ENCODE measurements at regions not wholly inside any gene's neighbourhood (a gene's known extent, or its start where the extent isn't known, plus 50 kb on each side); places are given as distances from the start of the nearest gene placed in this dataset.

DNA sequence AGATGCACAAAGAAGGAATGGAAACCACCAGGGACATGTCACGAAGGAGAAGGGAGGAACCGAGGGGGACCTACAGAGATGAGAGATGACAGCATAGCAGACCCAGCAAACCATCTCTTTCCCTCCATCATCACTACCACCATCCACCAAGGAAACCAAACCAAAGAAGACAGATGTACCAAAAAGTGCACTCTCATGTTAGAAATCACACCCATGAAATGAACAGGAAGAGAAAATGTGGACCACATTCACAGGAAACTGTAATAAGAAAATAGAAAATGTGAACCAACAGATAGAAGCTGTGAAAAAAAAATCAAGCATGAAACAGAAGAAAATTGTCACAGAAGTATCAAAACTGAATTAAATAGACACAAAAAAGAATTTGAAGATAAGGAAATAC, 672.7 kb downstream of the QKI start:
- intact Hi-C loops (cut with micrococcal nuclease) (no loop called here), in situ Hi-C loops (cut with MboI) (no loop called here)
- CTCF ChIA-PET (ENCODE audit: low intra/inter-chr PET ratio): no interaction called here
- WGBS (ENCODE audit: insufficient coverage, low coverage, missing lambda C conversion rate): 0% methylated on average over 2 of the region's 2 CpGs
- H3K27me3 ChIP-seq (ENCODE audit: control insufficient read depth in 2 of 2, insufficient read depth in 2 of 2, low read length in 2 of 2): peaks cover 0 to 31% of the 10 kb centered on the region in 2 experiments; a peak in 3 of 5 replicates
- ATAC-seq: no peak
- no peak overlapping the region for H3K4me2 ChIP-seq (ENCODE audit: insufficient read depth, low read length)
- H3K36me3 ChIP-seq (ENCODE audit: control insufficient read depth, insufficient read depth, low read length): no peaks in the 10 kb centered on the region
- H2AFZ ChIP-seq (ENCODE audit: low read depth, low read length): no peak overlapping the region
- H3K4me1 ChIP-seq (replicated peaks in 1 of 2; ENCODE audit: control insufficient read depth in 2 of 2, insufficient read depth in 2 of 2, low read length in 2 of 2): no peaks in the 10 kb centered on the region
- H3K79me2 ChIP-seq (ENCODE audit: control insufficient read depth, insufficient read depth, low read length): no peaks in the 10 kb centered on the region
- no peaks in the 10 kb centered on the region for H4K20me1 ChIP-seq (replicated peaks; ENCODE audit: control insufficient read depth, insufficient read depth, low read length)
- no peak overlapping the region for H3K4me3 ChIP-seq
- no TSS peak for BruUV-seq (replicated peaks)
- POLR2A ChIA-PET: no interaction called here
- no peak for DNase-seq (ENCODE audit: extremely low read depth in 1 of 4, low spot score in 3 of 4)
- no peaks in the 10 kb centered on the region for H3K9me1 ChIP-seq (ENCODE audit: control insufficient read depth, insufficient read depth, low read length)
- H3K27ac ChIP-seq (ENCODE audit: extremely low read depth, low read depth, low read length): no peak overlapping the region
- TF ChIP-seq FOXK2 (conservative IDR thresholded peaks at IDR 0.05 in 1 of 2, IDR thresholded peaks at IDR 0.05 in 1 of 2; ENCODE audit: low read depth in 2 of 2): no peak
- no peak for TF ChIP-seq ARNT (IDR thresholded peaks at IDR 0.05)
- TF ChIP-seq ARHGAP35 (IDR thresholded peaks at IDR 0.05; ENCODE audit: partially characterized antibody): no peak
- no peak for TF ChIP-seq YY1 (IDR thresholded peaks at IDR 0.05; ENCODE audit: borderline replicate concordance in 1 of 3, control insufficient read depth in 1 of 3, extremely low read depth in 1 of 3, insufficient read depth in 3 of 3, insufficient read length in 1 of 3, insufficient replicate concordance in 2 of 3, low read depth in 1 of 3, low read length in 2 of 3)
- no peak for TF ChIP-seq YBX1 (IDR thresholded peaks at IDR 0.05)
- H3K9ac ChIP-seq (ENCODE audit: insufficient read depth in 1 of 2, low read depth in 2 of 2, low read length in 2 of 2): no peak overlapping the region
- FAIRE-seq: no peak
- no peaks in the 10 kb centered on the region for H3K9me3 ChIP-seq (replicated peaks; ENCODE audit: control insufficient read depth, insufficient read depth, low read depth, low read length)

Measured in K562 (cell line).